Stimulated activated naive CD4-positive, alpha-beta T cell (primary cell): ENCODE measurements at regions not wholly inside any gene's neighbourhood (a gene's known extent, or its start where the extent isn't known, plus 50 kb on each side); places are given as distances from the start of the nearest gene placed in this dataset.

ENCODE experiments used
- DNase-seq, 6 experiments: peaks; one replicate each; lab custom pipeline; 2025; lab: John Stamatoyannopoulos, UW

- DNase-seq: no peak
Observed at GRCh38 chr5:158406884-158407823, 548.2 kb upstream of the CLINT1 start.

- DNase-seq: no peak
Observed at GRCh38 chr5:158398360-158399201, 539.6 kb upstream of the CLINT1 start.

GRCh38 chr5:158397278-158397677 lies 538.3 kb upstream of the CLINT1 start:
- DNase-seq: no peak

GRCh38 chr5:158394102-158394501 lies 535.2 kb upstream of the CLINT1 start:
- no peak for DNase-seq

DNA sequence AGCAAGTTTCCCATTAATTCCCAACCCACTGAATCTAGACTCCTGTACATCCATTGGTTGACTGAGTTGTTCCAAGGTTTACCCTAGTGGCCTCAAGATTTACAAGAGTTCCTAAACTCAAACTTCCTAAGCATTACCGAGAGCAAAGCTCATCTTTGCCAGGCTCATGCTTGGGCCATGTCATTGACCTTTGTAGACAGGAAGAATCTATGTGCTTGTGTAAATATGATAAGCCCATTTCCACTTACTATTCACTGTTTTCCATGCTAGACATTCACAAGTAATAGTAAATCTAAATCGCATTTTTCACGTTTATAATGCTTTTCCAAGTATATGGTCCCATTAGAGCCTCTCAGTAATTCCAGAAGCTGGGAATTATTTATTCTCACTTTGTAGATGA lies 534.5 kb upstream of the CLINT1 start:
- DNase-seq: no peak

GRCh38 chr5:158392753-158393152 lies 533.8 kb upstream of the CLINT1 start:
- DNase-seq: no peak

GRCh38 chr5:158390577-158390976 lies 531.6 kb upstream of the CLINT1 start:
- DNase-seq: no peak

- DNase-seq: no peak
Observed at GRCh38 chr5:158389786-158390185, 530.8 kb upstream of the CLINT1 start.

DNA sequence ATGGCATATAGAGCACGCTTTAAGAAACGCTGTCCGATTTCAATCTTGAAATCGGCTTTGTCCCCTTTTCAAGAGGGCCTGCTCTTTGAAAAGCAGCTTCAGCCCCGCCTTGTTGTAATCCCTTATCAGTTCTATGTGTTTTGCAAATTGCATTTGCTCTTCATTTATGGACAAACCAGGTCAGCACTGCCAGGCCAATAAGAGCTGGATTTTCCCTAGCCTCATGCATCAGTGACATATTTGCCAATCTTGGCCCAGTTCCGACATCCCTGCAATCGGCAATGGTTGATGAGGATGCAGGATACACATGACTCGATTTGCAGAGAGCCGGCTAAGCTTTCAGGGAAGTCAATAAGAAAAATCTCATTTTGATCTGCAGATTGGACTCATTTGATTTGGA lies 529.1 kb upstream of the CLINT1 start:
- DNase-seq: no peak

GRCh38 chr5:158387499-158387898 lies 528.6 kb upstream of the CLINT1 start:
- DNase-seq: no peak

DNA sequence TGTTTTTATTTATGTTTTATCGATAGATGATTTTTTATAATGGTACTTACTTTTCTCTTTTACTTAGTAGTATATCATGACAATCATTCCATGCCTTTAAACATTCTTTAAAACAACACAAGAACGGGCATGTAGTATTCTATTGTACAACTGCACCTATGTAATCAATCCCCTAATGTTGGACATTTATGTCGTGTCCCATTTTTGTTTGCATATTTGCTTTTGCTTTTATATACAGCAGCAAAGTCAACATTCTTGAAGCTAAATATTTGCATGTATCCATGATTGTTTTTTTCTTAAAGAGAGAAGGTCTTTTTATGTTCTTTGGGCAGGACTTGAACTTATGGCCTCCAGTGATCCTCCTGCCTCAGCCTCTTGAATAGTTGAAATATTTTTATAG lies 527.0 kb upstream of the CLINT1 start:
- DNase-seq: no peak

- no peak for DNase-seq
Observed at GRCh38 chr5:158384535-158385481, 525.9 kb upstream of the CLINT1 start.

DNA sequence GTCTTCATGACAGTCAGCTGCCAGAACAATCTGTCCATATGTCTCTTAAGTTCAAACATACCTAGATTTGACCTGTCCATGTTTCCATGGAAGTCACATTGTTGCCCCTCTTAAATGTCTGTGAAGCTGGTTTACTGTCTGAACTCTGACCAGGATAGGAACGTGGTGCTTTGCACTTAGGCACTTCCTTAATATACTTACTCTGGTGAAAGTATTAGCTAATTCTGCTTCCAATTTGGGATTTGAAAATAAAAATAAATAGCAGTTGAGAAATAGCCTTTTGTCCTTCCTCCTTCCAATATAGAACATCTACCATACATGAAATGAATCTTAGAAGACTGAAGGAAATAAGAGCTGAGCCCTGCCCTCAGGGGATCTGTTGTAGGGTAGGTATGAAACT lies 524.5 kb upstream of the CLINT1 start:
- no peak for DNase-seq

GRCh38 chr5:158382473-158382872 lies 523.5 kb upstream of the CLINT1 start:
- DNase-seq: no peak

- no peak for DNase-seq
Observed at GRCh38 chr5:158381614-158382160, 522.7 kb upstream of the CLINT1 start.

DNA sequence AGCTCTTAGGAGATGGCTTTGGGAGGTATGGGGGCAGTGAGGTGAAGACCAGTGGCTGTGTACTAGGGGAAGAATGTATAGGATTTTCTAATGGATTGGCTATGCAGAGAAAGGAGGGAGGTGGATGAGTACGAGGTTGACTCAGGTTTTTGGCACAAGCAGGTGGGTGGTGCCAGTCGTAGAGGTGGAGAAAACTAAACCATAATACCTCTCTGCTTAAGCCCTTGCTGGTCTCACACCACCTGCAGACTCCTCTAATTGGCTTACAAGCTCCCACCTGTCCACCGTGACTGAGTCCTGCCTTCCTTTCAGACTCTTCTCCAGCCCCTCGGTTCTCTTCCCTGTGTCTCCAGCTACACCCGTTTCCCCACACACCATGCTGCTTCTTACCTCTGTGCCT lies 521.7 kb upstream of the CLINT1 start:
- no peak for DNase-seq

GRCh38 chr5:158378931-158379330 lies 520.0 kb upstream of the CLINT1 start:
- no peak for DNase-seq

- DNase-seq: no peak
Observed at GRCh38 chr5:158376679-158377078, 517.7 kb upstream of the CLINT1 start.

DNA sequence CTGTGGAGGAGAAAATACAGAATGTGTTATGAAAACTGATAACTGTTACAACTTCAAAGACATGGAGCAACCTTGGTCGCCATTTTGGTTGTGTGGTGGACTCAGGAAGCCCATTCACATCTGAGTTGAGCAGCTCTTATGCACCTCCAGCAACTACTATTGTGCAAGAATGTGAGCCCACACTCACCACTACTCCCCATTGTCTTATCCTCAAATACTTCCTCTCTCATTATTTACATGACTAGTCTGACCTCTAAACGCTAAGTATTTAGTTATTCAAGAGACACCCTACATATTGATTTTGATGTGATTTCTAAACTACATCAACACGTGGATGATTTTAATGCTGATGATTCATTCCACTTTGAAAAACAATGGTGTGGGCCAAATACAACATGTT lies 516.6 kb upstream of the CLINT1 start:
- DNase-seq: no peak

DNA sequence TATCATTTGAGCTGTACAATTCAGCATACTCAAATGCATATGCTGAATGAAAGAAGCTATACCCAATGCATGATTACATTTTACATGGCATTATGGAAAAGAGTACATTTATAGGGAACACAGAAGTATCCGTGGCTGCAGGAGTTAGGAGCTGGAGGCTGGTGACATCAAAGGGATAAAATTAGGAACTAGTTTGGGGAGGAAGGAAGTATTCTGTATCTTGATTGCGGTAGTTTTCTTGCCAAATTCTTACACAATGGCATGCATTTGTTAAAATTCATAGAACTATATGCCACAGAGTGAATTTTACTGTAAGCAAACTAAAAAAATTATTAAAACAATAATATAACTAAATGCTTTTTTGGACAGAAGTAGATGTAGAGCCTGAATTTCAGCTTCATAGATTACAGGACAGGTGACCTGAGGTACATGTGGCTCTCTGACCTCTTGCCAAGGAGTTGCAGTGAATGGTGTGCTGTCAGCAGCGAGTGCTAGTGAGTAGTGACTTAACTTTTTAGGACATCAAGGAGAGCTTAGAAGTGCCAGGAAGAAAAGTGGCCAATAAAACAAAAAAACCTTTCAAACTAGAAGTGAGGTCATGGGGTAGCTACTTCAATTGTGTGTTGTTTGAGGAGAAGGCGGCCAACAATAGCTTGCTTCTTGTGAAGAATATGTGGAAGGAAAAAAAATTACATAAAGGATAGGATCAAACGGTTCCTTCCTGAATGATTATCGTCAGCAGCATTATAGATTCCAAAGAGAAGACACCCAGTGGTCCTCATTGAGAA lies 514.9 kb upstream of the CLINT1 start:
- DNase-seq: no peak

GRCh38 chr5:158369241-158369640 lies 510.3 kb upstream of the CLINT1 start:
- no peak for DNase-seq
